IPS DF 6.9 (cell line): ENCODE measurements at regions not wholly inside any gene's neighbourhood (a gene's known extent, or its start where the extent isn't known, plus 50 kb on each side); places are given as distances from the start of the nearest gene placed in this dataset.

Experiments
- DNase-seq: peaks from one replicate; pipeline ENCODE4 v3.0.0-alpha.2; 2013; ENCODE audit warnings: low read depth, low spot score
- H3K27ac ChIP-seq: one replicate; pipeline ENCODE4 v1.5.1; 2013; ENCODE audit warnings: low read length, control low read depth
- H3K27me3 ChIP-seq: 2 replicates; pipeline ENCODE4 v1.6.1; 2013; ENCODE audit warnings: mild to moderate bottlenecking, low read length; ENCODE audit not compliant: control insufficient read depth, insufficient read depth
- H3K36me3 ChIP-seq: 2 replicates; pipeline ENCODE4 v1.6.1; 2013; ENCODE audit warnings: low read length; ENCODE audit not compliant: control insufficient read depth, insufficient read depth
- H3K4me1 ChIP-seq: 2 replicates; pipeline ENCODE4 v1.6.1; 2013; ENCODE audit warnings: low read length; ENCODE audit not compliant: control insufficient read depth, insufficient read depth
- H3K4me3 ChIP-seq: 2 replicates; pipeline ENCODE4 v1.5.1; 2013; ENCODE audit warnings: mild to moderate bottlenecking, low read length
- H3K9me3 ChIP-seq: 2 replicates; pipeline ENCODE4 v1.6.1; 2013; ENCODE audit warnings: low read length, inconsistent platforms; ENCODE audit not compliant: control insufficient read depth, insufficient read depth
- WGBS: extraction: QIAGEN DNeasy Blood & Tissue Kit; methylation state at CpG from one replicate; pipeline ENCODE4 v1.1.7; 2013; ENCODE audit warnings: mixed read lengths, missing lambda C conversion rate; ENCODE audit not compliant: insufficient read length, insufficient coverage; 5-methylcytosine and 5-hydroxymethylcytosine counted together

GRCh38 chr9:120338340-120338739 lies 241.6 kb downstream of the CDK5RAP2 start:
- Histone ChIP-seq H3K27ac (no peak overlapping the region), H3K4me1 (no peaks in the 10 kb centered on the region; the same call in 1 of the 2 replicates), H3K9me3 (no peaks in the 10 kb centered on the region), H3K27me3 (no peaks in the 10 kb centered on the region), H3K4me3 (no peak overlapping the region), H3K36me3 (no peaks in the 10 kb centered on the region)
- no peak for DNase-seq
- WGBS: no CpG with 5 or more reads among the region's 2 CpGs

- Histone ChIP-seq H3K27me3 (no peaks in the 10 kb centered on the region), H3K27ac (no peak overlapping the region), H3K4me1 (no peaks in the 10 kb centered on the region; the same call in 1 of the 2 replicates), H3K36me3 (no peaks in the 10 kb centered on the region), H3K9me3 (no peaks in the 10 kb centered on the region), H3K4me3 (no peak overlapping the region)
- no peak for DNase-seq
- WGBS: no CpG with 5 or more reads among the region's 4 CpGs
Measured at GRCh38 chr9:120337131-120337530, 242.8 kb downstream of the CDK5RAP2 start.

GRCh38 chr9:120336753-120337090 lies 243.2 kb downstream of the CDK5RAP2 start:
- H3K9me3 ChIP-seq: no peaks in the 10 kb centered on the region
- H3K36me3 ChIP-seq: no peaks in the 10 kb centered on the region
- no peak overlapping the region for H3K27ac ChIP-seq
- no peaks in the 10 kb centered on the region; the same call in 1 of the 2 replicates for H3K4me1 ChIP-seq
- no peak overlapping the region for H3K4me3 ChIP-seq
- DNase-seq: no peak
- no CpG with 5 or more reads among the region's 4 CpGs for WGBS
- no peaks in the 10 kb centered on the region for H3K27me3 ChIP-seq

- no CpG with 5 or more reads among the region's 6 CpGs for WGBS
- DNase-seq: no peak
- no peaks in the 10 kb centered on the region; the same call in 1 of the 2 replicates for H3K4me1 ChIP-seq
- no peaks in the 10 kb centered on the region for H3K9me3 ChIP-seq
- no peak overlapping the region for H3K4me3 ChIP-seq
- H3K27ac ChIP-seq: no peak overlapping the region
- H3K27me3 ChIP-seq: no peaks in the 10 kb centered on the region
- no peaks in the 10 kb centered on the region for H3K36me3 ChIP-seq
Measured at GRCh38 chr9:120336021-120336752, 243.8 kb downstream of the CDK5RAP2 start.

- no peaks in the 10 kb centered on the region for H3K27me3 ChIP-seq
- no peaks in the 10 kb centered on the region; the same call in 1 of the 2 replicates for H3K4me1 ChIP-seq
- H3K27ac ChIP-seq: no peak overlapping the region
- H3K9me3 ChIP-seq: no peaks in the 10 kb centered on the region
- no peaks in the 10 kb centered on the region for H3K36me3 ChIP-seq
- H3K4me3 ChIP-seq: no peak overlapping the region
- no peak for DNase-seq
- no CpG with 5 or more reads among the region's 3 CpGs for WGBS
Measured at GRCh38 chr9:120331913-120332312, 248.1 kb downstream of the CDK5RAP2 start.

GRCh38 chr9:120330031-120330430 lies 249.9 kb downstream of the CDK5RAP2 start:
- no peak for DNase-seq
- H3K4me3 ChIP-seq: no peak overlapping the region
- no peak overlapping the region for H3K27ac ChIP-seq
- peaks cover 2% of the 10 kb centered on the region; the same call in 1 of the 2 replicates for H3K4me1 ChIP-seq
- WGBS: no CpG with 5 or more reads among the region's 2 CpGs
- no peaks in the 10 kb centered on the region for H3K27me3 ChIP-seq
- no peaks in the 10 kb centered on the region for H3K36me3 ChIP-seq
- no peaks in the 10 kb centered on the region for H3K9me3 ChIP-seq

GRCh38 chr9:120327322-120327721 lies 252.6 kb downstream of the CDK5RAP2 start:
- Histone ChIP-seq H3K27ac (no peak overlapping the region), H3K4me1 (peaks cover 2% of the 10 kb centered on the region; the same call in 1 of the 2 replicates), H3K4me3 (no peak overlapping the region), H3K27me3 (no peaks in the 10 kb centered on the region), H3K9me3 (no peaks in the 10 kb centered on the region), H3K36me3 (no peaks in the 10 kb centered on the region)
- DNase-seq: no peak
- no CpG with 5 or more reads among the region's 3 CpGs for WGBS

- Histone ChIP-seq H3K4me1 (peaks cover 2% of the 10 kb centered on the region; the same call in 1 of the 2 replicates), H3K9me3 (no peaks in the 10 kb centered on the region), H3K27me3 (no peaks in the 10 kb centered on the region), H3K4me3 (no peak overlapping the region), H3K36me3 (no peaks in the 10 kb centered on the region), H3K27ac (no peak overlapping the region)
- WGBS: no CpG with 5 or more reads among the region's 4 CpGs
- DNase-seq: no peak
Measured at GRCh38 chr9:120326049-120326693, 253.8 kb downstream of the CDK5RAP2 start.

- no CpG with 5 or more reads among the region's 5 CpGs for WGBS
Measured at GRCh38 chr9:120324996-120325642, 254.8 kb downstream of the CDK5RAP2 start.

GRCh38 chr9:120324461-120324860 lies 255.5 kb downstream of the CDK5RAP2 start:
- H3K4me3 ChIP-seq: no peak overlapping the region
- no CpG with 5 or more reads among the region's 2 CpGs for WGBS
- H3K9me3 ChIP-seq: no peaks in the 10 kb centered on the region
- no peaks in the 10 kb centered on the region for H3K36me3 ChIP-seq
- no peak overlapping the region for H3K27ac ChIP-seq
- H3K4me1 ChIP-seq: peaks cover 2% of the 10 kb centered on the region; the same call in 1 of the 2 replicates
- H3K27me3 ChIP-seq: no peaks in the 10 kb centered on the region
- DNase-seq: no peak

More at GRCh38 chr9:120324996-120325642, 254.8 kb downstream of the CDK5RAP2 start:
- H3K36me3 ChIP-seq: no peaks in the 10 kb centered on the region
- H3K27me3 ChIP-seq: no peaks in the 10 kb centered on the region
- H3K4me1 ChIP-seq: peaks cover 2% of the 10 kb centered on the region; the same call in 1 of the 2 replicates
- no peak overlapping the region for H3K4me3 ChIP-seq
- H3K27ac ChIP-seq: no peak overlapping the region
- DNase-seq: peak; percentile 41
- H3K9me3 ChIP-seq: no peaks in the 10 kb centered on the region
